Neural cell (in vitro differentiated cells): ENCODE measurements at regions not wholly inside any gene's neighbourhood (a gene's known extent, or its start where the extent isn't known, plus 50 kb on each side); places are given as distances from the start of the nearest gene placed in this dataset.
A peak's percentile ranks its signal among the peaks of the same experiment; 100 is the strongest.

Experiments
- H2AFZ ChIP-seq: fragments of 200-600, 300-800 bp; sonication (generic), shearing (Covaris generic); 2 replicates; pipeline ENCODE4 v1.6.0; 2014; ENCODE audit warnings: low read depth, mild to moderate bottlenecking, antibody characterized with exemption, low read length, moderate library complexity
- H3F3A ChIP-seq: fragments of 200-600 bp; shearing (Covaris generic); 2 replicates; pipeline ENCODE4 v1.6.1; 2016; ENCODE audit warnings: mild to moderate bottlenecking, moderate library complexity, mixed read lengths, antibody characterized with exemption, low read length; ENCODE audit not compliant: insufficient read depth, poor library complexity, severe bottlenecking
- H3K27ac ChIP-seq: fragments of 200-600, 300-800 bp; sonication (generic), shearing (Covaris generic); 2 replicates; pipeline ENCODE4 v1.5.1; 2014; ENCODE audit warnings: mild to moderate bottlenecking, low read length, moderate library complexity
- H3K27me3 ChIP-seq: fragments of 300-800, 200-600 bp; sonication (generic), shearing (Covaris generic); 2 replicates; pipeline ENCODE4 v1.6.0; 2014; ENCODE audit warnings: mild to moderate bottlenecking, low read depth, low read length, moderate library complexity; ENCODE audit not compliant: insufficient read depth
- H3K36me3 ChIP-seq: fragments of 300-800, 200-600 bp; sonication (generic), shearing (Covaris generic); 2 replicates; pipeline ENCODE4 v1.5.1; 2014; ENCODE audit warnings: mild to moderate bottlenecking, antibody characterized with exemption, low read length, moderate library complexity; ENCODE audit not compliant: insufficient read depth
- H3K4me2 ChIP-seq: fragments of 300-800, 200-600 bp; sonication (generic), shearing (Covaris generic); 2 replicates; pipeline ENCODE4 v1.6.0; 2014; ENCODE audit warnings: mild to moderate bottlenecking, low read length
- H3K4me3 ChIP-seq: fragments of 300-800, 200-600 bp; sonication (generic), shearing (Covaris generic); 2 replicates; pipeline ENCODE4 v1.5.1; 2014; ENCODE audit warnings: mild to moderate bottlenecking, low read length, moderate library complexity
- H3K79me2 ChIP-seq: fragments of 200-600 bp; shearing (Covaris generic); replicated peaks from 2 replicates; pipeline ENCODE4 v1.6.0; 2014; ENCODE audit warnings: mild to moderate bottlenecking, low read length, moderate library complexity; ENCODE audit not compliant: insufficient read depth
- H3K9ac ChIP-seq: fragments of 300-800, 200-600 bp; sonication (generic), shearing (Covaris generic); 2 replicates; pipeline ENCODE4 v1.6.1; 2016; ENCODE audit warnings: mild to moderate bottlenecking, low read length, mixed read lengths
- H3K9me2 ChIP-seq: fragments of 200-600 bp; shearing (Covaris generic); 2 replicates; pipeline ENCODE4 v1.6.1; 2016; ENCODE audit warnings: mild to moderate bottlenecking, low read length, mixed read lengths; ENCODE audit not compliant: insufficient read depth
- H3K9me3 ChIP-seq: fragments of 200-600, 300-800 bp; sonication (generic), shearing (Covaris generic); 2 replicates; pipeline ENCODE4 v1.6.1; 2016; ENCODE audit warnings: mild to moderate bottlenecking, mixed run types, low read length, moderate library complexity, mixed read lengths
- H4K20me1 ChIP-seq: fragments of 200-600 bp; shearing (Covaris generic); 2 replicates; pipeline ENCODE4 v1.6.1; 2016; ENCODE audit warnings: mild to moderate bottlenecking, mixed run types; ENCODE audit not compliant: insufficient read depth
- EP300 ChIP-seq: fragments of 450-650 bp; conservative IDR thresholded peaks from 2 replicates; pipeline ENCODE4 v1.6.1; 2014; ENCODE audit warnings: antibody characterized with exemption, mild to moderate bottlenecking, moderate library complexity; ENCODE audit not compliant: poor library complexity, severe bottlenecking
- EZH2 ChIP-seq: fragments of 200-600, 300-800 bp; shearing (Covaris generic), sonication (generic); IDR thresholded peaks from 2 replicates; pipeline ENCODE4 v1.6.1; 2014; ENCODE audit warnings: antibody characterized with exemption, low read length, borderline replicate concordance, mild to moderate bottlenecking; ENCODE audit not compliant: insufficient read depth, poor library complexity, severe bottlenecking
- MXI1 ChIP-seq: fragments of 450-650 bp; conservative IDR thresholded peaks from 2 replicates; pipeline ENCODE4 v1.6.1; 2014; ENCODE audit warnings: antibody characterized with exemption, mild to moderate bottlenecking; ENCODE audit not compliant: poor library complexity, severe bottlenecking
- POLR2AphosphoS5 ChIP-seq: IDR thresholded peaks from 2 replicates; pipeline ENCODE4 v1.6.1; 2012
- RAD21 ChIP-seq: fragments of 450-650 bp; conservative IDR thresholded peaks from 2 replicates; pipeline ENCODE4 v1.6.1; 2014; ENCODE audit warnings: antibody characterized with exemption, mild to moderate bottlenecking, moderate library complexity
- SMC3 ChIP-seq: fragments of 450-650 bp; conservative IDR thresholded peaks from 2 replicates; pipeline ENCODE4 v1.6.1; 2014; ENCODE audit warnings: antibody characterized with exemption, mild to moderate bottlenecking, moderate library complexity; ENCODE audit not compliant: poor library complexity
- TAF1 ChIP-seq: IDR thresholded peaks from 2 replicates; pipeline ENCODE4 v1.6.1; 2012; ENCODE audit warnings: low read depth
- TF ChIP-seq, protein P1 (sequence below): fragments of 450-650 bp; IDR thresholded peaks from 2 replicates; pipeline ENCODE4 v1.5.1; 2014; ENCODE audit warnings: antibody characterized with exemption, mild to moderate bottlenecking, moderate library complexity; ENCODE audit not compliant: poor library complexity, severe bottlenecking
- TF ChIP-seq, protein P2 (sequence below): IDR thresholded peaks from 2 replicates; pipeline ENCODE4 v1.6.1; 2012; ENCODE audit warnings: borderline replicate concordance

DNA sequence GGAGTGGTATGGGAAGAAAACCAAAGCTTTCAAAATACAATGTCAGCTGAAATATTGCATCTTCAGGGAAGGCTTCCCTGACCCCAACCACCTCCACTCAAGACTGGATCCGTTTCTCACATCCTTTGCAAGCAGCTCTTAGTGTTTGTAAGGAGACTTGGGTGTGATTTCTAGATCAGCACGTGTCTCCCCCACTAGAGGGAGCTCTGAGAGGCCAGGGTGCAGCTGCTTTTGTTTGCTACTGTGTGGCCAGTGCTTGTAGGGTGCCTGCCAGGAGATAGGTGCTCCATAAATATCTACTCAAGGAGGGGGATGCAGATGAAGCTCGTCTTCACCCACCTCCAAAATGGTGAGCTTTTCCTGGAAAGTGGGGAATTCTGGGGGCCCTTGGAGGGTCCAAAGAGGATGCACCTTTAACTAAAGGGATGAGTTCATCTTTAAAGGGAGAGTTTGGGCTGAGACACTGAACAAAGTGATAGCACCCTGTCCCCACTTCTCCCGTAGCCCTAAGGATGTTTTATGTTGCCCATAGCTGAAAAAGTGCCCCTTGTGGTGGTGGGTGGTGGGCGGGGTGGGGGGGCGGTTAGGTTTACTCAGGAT is 52.6 kb upstream of the MAFB start:
- Histone ChIP-seq H3K27me3 (no peaks in the 10 kb centered on the region), H3K36me3 (no peaks in the 10 kb centered on the region), H3K4me2 (no peak overlapping the region), H3K27ac (no peak overlapping the region), H3K4me3 (no peak overlapping the region), H3K79me2 (no peaks in the 10 kb centered on the region), H2AFZ (no peak overlapping the region), H3F3A (no peaks in the 10 kb centered on the region), H4K20me1 (no peaks in the 10 kb centered on the region), H3K9ac (no peak overlapping the region), H3K9me3 (no peaks in the 10 kb centered on the region), H3K9me2 (no peaks in the 10 kb centered on the region)
- TF ChIP-seq, protein P1, sequence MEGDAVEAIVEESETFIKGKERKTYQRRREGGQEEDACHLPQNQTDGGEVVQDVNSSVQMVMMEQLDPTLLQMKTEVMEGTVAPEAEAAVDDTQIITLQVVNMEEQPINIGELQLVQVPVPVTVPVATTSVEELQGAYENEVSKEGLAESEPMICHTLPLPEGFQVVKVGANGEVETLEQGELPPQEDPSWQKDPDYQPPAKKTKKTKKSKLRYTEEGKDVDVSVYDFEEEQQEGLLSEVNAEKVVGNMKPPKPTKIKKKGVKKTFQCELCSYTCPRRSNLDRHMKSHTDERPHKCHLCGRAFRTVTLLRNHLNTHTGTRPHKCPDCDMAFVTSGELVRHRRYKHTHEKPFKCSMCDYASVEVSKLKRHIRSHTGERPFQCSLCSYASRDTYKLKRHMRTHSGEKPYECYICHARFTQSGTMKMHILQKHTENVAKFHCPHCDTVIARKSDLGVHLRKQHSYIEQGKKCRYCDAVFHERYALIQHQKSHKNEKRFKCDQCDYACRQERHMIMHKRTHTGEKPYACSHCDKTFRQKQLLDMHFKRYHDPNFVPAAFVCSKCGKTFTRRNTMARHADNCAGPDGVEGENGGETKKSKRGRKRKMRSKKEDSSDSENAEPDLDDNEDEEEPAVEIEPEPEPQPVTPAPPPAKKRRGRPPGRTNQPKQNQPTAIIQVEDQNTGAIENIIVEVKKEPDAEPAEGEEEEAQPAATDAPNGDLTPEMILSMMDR: peak; percentile 12
- no peak for TF ChIP-seq RAD21

DNA sequence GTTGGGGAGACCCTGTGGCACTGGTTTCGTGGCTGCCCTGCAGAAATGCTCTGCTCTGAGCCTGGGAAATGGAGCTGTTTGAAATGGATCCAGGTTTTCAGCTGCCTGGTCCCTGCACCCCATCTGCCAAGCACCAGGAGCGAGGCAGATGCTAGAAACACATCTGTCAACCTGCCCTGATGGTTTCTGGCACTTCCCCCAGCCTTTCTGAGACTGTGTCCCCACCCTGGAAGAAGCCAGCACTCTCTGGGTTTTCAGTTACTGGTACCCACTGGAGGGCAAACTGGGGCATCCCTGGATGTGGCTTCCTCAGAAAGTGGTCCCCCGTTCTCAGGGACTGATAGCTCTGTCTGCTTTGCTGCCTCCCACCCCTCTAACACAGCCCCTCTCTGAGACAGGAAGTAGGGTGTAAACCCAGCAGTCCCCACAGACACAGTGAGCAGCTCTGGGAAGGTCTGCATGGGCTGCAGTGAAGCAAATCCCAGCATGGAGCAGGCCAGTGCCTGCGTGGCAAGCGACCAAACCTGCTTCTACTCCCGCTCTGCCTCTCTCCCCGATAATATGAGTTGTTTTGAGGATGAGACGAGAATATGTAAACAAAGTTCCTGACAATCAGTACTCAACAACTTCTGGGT is 54.2 kb upstream of the MAFB start:
- Histone ChIP-seq H3K4me3 (no peak overlapping the region), H3K9ac (no peak overlapping the region), H4K20me1 (no peaks in the 10 kb centered on the region), H2AFZ (no peak overlapping the region), H3K9me3 (no peaks in the 10 kb centered on the region), H3K36me3 (no peaks in the 10 kb centered on the region), H3K4me2 (no peak overlapping the region), H3K27ac (no peak overlapping the region), H3K79me2 (no peaks in the 10 kb centered on the region), H3F3A (no peaks in the 10 kb centered on the region), H3K27me3 (no peaks in the 10 kb centered on the region), H3K9me2 (no peaks in the 10 kb centered on the region)
- TF ChIP-seq TAF1: no peak
- TF ChIP-seq MXI1: no peak
- no peak for TF ChIP-seq RAD21
- no peak for TF ChIP-seq POLR2AphosphoS5
- TF ChIP-seq EZH2: no peak
- TF ChIP-seq, protein P1: no peak
- TF ChIP-seq SMC3: no peak
- no peak for TF ChIP-seq EP300
- TF ChIP-seq, protein P2, sequence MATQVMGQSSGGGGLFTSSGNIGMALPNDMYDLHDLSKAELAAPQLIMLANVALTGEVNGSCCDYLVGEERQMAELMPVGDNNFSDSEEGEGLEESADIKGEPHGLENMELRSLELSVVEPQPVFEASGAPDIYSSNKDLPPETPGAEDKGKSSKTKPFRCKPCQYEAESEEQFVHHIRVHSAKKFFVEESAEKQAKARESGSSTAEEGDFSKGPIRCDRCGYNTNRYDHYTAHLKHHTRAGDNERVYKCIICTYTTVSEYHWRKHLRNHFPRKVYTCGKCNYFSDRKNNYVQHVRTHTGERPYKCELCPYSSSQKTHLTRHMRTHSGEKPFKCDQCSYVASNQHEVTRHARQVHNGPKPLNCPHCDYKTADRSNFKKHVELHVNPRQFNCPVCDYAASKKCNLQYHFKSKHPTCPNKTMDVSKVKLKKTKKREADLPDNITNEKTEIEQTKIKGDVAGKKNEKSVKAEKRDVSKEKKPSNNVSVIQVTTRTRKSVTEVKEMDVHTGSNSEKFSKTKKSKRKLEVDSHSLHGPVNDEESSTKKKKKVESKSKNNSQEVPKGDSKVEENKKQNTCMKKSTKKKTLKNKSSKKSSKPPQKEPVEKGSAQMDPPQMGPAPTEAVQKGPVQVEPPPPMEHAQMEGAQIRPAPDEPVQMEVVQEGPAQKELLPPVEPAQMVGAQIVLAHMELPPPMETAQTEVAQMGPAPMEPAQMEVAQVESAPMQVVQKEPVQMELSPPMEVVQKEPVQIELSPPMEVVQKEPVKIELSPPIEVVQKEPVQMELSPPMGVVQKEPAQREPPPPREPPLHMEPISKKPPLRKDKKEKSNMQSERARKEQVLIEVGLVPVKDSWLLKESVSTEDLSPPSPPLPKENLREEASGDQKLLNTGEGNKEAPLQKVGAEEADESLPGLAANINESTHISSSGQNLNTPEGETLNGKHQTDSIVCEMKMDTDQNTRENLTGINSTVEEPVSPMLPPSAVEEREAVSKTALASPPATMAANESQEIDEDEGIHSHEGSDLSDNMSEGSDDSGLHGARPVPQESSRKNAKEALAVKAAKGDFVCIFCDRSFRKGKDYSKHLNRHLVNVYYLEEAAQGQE: no peak
